Tibial artery (tissue), 4 donors: ENCODE measurements at regions not wholly inside any gene's neighbourhood (a gene's known extent, or its start where the extent isn't known, plus 50 kb on each side); places are given as distances from the start of the nearest gene placed in this dataset.

ENCODE experiments used
- DNase-seq, 2 donors: peaks; one replicate each; pipeline ENCODE4 v3.0.0-alpha.2; 2019
- H3K27ac ChIP-seq, 2 donors: fragments of 200-600 bp; sonication (generic) in 1 of 2; 1 replicate in 1 of 2; 2 replicates in 1 of 2; pipeline ENCODE4 v1.5.1; 2018 to 2019; ENCODE audit warnings: mild to moderate bottlenecking in 1 of 2
- H3K27me3 ChIP-seq, 2 donors: fragments of 200-600 bp; sonication (generic) in 1 of 2; one replicate each; pipeline versions ENCODE4 v1.5.1 to v1.6.0; 2016 to 2019
- H3K36me3 ChIP-seq, 3 donors: fragments of 200-600 bp; sonication (generic) in 2 of 3; one replicate each; pipeline ENCODE4 v1.5.1; 2016 to 2019; ENCODE audit warnings: mild to moderate bottlenecking in 2 of 3
- H3K4me1 ChIP-seq, 4 donors: fragments of 200-600 bp; sonication (generic) in 2 of 4; 1 replicate in 3 of 4; 2 replicates in 1 of 4; pipeline ENCODE4 v1.5.1; 2016 to 2019
- H3K4me3 ChIP-seq, 2 donors: fragments of 200-600 bp; sonication (generic) in 1 of 2; 1 replicate in 1 of 2; 2 replicates in 1 of 2; pipeline ENCODE4 v1.5.1; 2018 to 2019; ENCODE audit warnings: mild to moderate bottlenecking in 2 of 2
- H3K9me3 ChIP-seq, 3 donors: fragments of 200-600 bp; sonication (generic) in 1 of 3; one replicate each; pipeline ENCODE4 v1.5.1; 2016 to 2019
- CTCF ChIP-seq, 2 experiments: fragments of 200-600 bp in 1 of 2; fragments of 450-650 bp in 1 of 2; IDR thresholded peaks; one replicate each; pipeline ENCODE4 v1.5.1; 2017 to 2019; ENCODE audit warnings: antibody characterized with exemption in 2 of 2, mild to moderate bottlenecking in 1 of 2, moderate library complexity in 1 of 2
- intact Hi-C: fragments of 100-400 bp; cut with DNase I; formaldehyde crosslinking; loops from one replicate; pipeline ENCODE4 v1.15.0; 2023; ENCODE audit warnings: low total_unique reads

- peaks cover 0 to 50% (median 34%) of the 10 kb centered on the region in 4 donors for H3K4me1 ChIP-seq
Measured at GRCh38 chr2:42877511-42877910, 85.1 kb upstream of the HAAO start.

DNA sequence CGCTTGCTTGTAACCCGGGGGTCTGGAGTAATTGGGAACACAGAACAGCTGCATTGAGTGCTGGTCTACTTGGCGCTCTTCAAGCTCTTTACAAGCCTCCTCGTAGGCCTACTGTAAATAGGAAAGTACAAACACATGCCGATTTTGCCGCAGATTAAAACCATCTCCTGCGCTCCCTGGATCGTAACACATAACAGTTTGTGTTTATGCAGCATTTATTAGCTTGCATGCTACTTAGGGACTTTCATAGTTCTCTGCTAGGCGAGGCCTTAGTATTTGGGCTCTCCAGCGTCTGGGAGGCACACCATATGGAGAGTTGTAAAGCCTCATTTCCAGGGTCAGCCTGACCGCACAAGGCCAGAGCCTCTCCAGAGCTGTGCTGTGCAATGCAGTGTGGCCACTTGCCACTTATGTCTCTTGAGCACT lies 84.0 kb upstream of the HAAO start:
- Histone ChIP-seq H3K36me3 (no peaks in the 10 kb centered on the region), H3K9me3 (no peaks in the 10 kb centered on the region), H3K27me3 (no peaks in the 10 kb centered on the region), H3K27ac (peak overlapping the region in 1 of 2 donors; percentile 87), H3K4me3 (no peak overlapping the region), H3K4me1 (peaks cover 0 to 50% (median 34%) of the 10 kb centered on the region in 4 donors)
- DNase-seq: no peak
- intact Hi-C loops: no loop called here
- no peak for TF ChIP-seq CTCF (IDR thresholded peaks at IDR 0.05)

More at GRCh38 chr2:42877511-42877910, 85.1 kb upstream of the HAAO start:
- no peak for TF ChIP-seq CTCF (IDR thresholded peaks at IDR 0.05)
- intact Hi-C loops: no loop called here
- DNase-seq: no peak
- H3K27ac ChIP-seq: no peak overlapping the region
- no peaks in the 10 kb centered on the region for H3K27me3 ChIP-seq
- H3K4me3 ChIP-seq: no peak overlapping the region
- H3K9me3 ChIP-seq: no peaks in the 10 kb centered on the region
- H3K36me3 ChIP-seq: no peaks in the 10 kb centered on the region

- Histone ChIP-seq H3K4me3 (no peak overlapping the region), H3K36me3 (no peaks in the 10 kb centered on the region), H3K27ac (peak overlapping the region; percentile 82 to 87), H3K4me1 (peaks cover 0 to 50% (median 32%) of the 10 kb centered on the region in 4 donors), H3K9me3 (no peaks in the 10 kb centered on the region), H3K27me3 (no peaks in the 10 kb centered on the region)
- intact Hi-C loops: no loop called here
- no peak for DNase-seq
- TF ChIP-seq CTCF (IDR thresholded peaks at IDR 0.05): no peak
Measured at GRCh38 chr2:42875880-42876279, 83.5 kb upstream of the HAAO start.

GRCh38 chr2:42874949-42875801 lies 82.8 kb upstream of the HAAO start:
- H3K4me1 ChIP-seq: peaks cover 0 to 45% (median 30%) of the 10 kb centered on the region in 4 donors
- H3K36me3 ChIP-seq: no peaks in the 10 kb centered on the region
- no peaks in the 10 kb centered on the region for H3K27me3 ChIP-seq
- intact Hi-C loops: no loop called here
- peak overlapping the region; percentile 82 to 87 for H3K27ac ChIP-seq
- H3K9me3 ChIP-seq: no peaks in the 10 kb centered on the region
- H3K4me3 ChIP-seq: no peak overlapping the region
- peak; percentile 75 to 88 for DNase-seq
- no peak for TF ChIP-seq CTCF (IDR thresholded peaks at IDR 0.05)

- no peak for DNase-seq
- intact Hi-C loops: no loop called here
- Histone ChIP-seq H3K27me3 (no peaks in the 10 kb centered on the region), H3K36me3 (no peaks in the 10 kb centered on the region), H3K4me1 (peaks cover 0 to 45% (median 22%) of the 10 kb centered on the region in 4 donors), H3K4me3 (no peak overlapping the region), H3K9me3 (peaks cover 0 to 5% (median 0%) of the 10 kb centered on the region in 3 donors), H3K27ac (peak overlapping the region; percentile 14 to 26)
- no peak for TF ChIP-seq CTCF (IDR thresholded peaks at IDR 0.05)
Measured at GRCh38 chr2:42872721-42873120, 80.3 kb upstream of the HAAO start.
